ENCODE measurements at regions not wholly inside any gene's neighbourhood (a gene's known extent, or its start where the extent isn't known, plus 50 kb on each side); places are given as distances from the start of the nearest gene placed in this dataset.
"Not testable (repeated sequence)": the region's sequence is repeated elsewhere in the genome, so short reads cannot be mapped to it uniquely, and the experiment has no call there.

GRCh38 chr13:62537593-62537992 lies 1121.9 kb upstream of the PCDH20 start:
- Histone ChIP-seq H3K4me3 (no peak overlapping the region), H3K27ac (no peak overlapping the region)

GRCh38 chr13:62525652-62526051 lies 1110.0 kb upstream of the PCDH20 start:
- Histone ChIP-seq H3K27ac (no peak overlapping the region), H3K4me3 (no peak overlapping the region)

- H3K4me3 ChIP-seq, result no peak overlapping the region
- no peak overlapping the region for H3K27ac ChIP-seq
Observed at GRCh38 chr13:62524498-62524897, 1108.8 kb upstream of the PCDH20 start.

GRCh38 chr13:62524061-62524460 lies 1108.4 kb upstream of the PCDH20 start:
- no peak overlapping the region for H3K4me3 ChIP-seq

GRCh38 chr13:62512194-62513141 lies 1096.8 kb upstream of the PCDH20 start:
- H3K27ac ChIP-seq, result no peak overlapping the region
- H3K4me3 ChIP-seq, result no peak overlapping the region

More at GRCh38 chr13:62524061-62524460, 1108.4 kb upstream of the PCDH20 start:
- H3K27ac ChIP-seq, result no peak overlapping the region

- Histone ChIP-seq H3K27ac (no peak overlapping the region), H3K4me3 (no peak overlapping the region)
Observed at GRCh38 chr13:62510906-62511655, 1095.4 kb upstream of the PCDH20 start.

- H3K4me3 ChIP-seq, result no peak overlapping the region
- no peak overlapping the region for H3K27ac ChIP-seq
Observed at GRCh38 chr13:62502588-62502987, 1086.9 kb upstream of the PCDH20 start.

GRCh38 chr13:62489731-62490130 lies 1074.1 kb upstream of the PCDH20 start:
- Histone ChIP-seq H3K27ac (no peak overlapping the region), H3K4me3 (no peak overlapping the region)

GRCh38 chr13:62483774-62484173 lies 1068.1 kb upstream of the PCDH20 start:
- H3K27ac ChIP-seq, result no peak overlapping the region
- H3K4me3 ChIP-seq, result no peak overlapping the region

- Histone ChIP-seq H3K4me3 (no peak overlapping the region), H3K27ac (no peak overlapping the region)
Observed at GRCh38 chr13:62482351-62482750, 1066.7 kb upstream of the PCDH20 start.

GRCh38 chr13:62473944-62474237 lies 1058.2 kb upstream of the PCDH20 start:
- Histone ChIP-seq H3K27ac (no peak overlapping the region), H3K4me3 (no peak overlapping the region)

GRCh38 chr13:62473190-62473943 lies 1057.7 kb upstream of the PCDH20 start:
- H3K27ac ChIP-seq, result no peak overlapping the region

GRCh38 chr13:62453761-62454160 lies 1038.1 kb upstream of the PCDH20 start:
- H3K27ac ChIP-seq, result no peak overlapping the region
- H3K4me3 ChIP-seq, result no peak overlapping the region

More at GRCh38 chr13:62473190-62473943, 1057.7 kb upstream of the PCDH20 start:
- no peak overlapping the region for H3K4me3 ChIP-seq

GRCh38 chr13:62450759-62451158 lies 1035.1 kb upstream of the PCDH20 start:
- H3K4me3 ChIP-seq, result no peak overlapping the region
- no peak overlapping the region for H3K27ac ChIP-seq

- H3K27ac ChIP-seq, H3K4me3 ChIP-seq: not testable (repeated sequence)
Observed at GRCh38 chr13:62447771-62448382, 1032.2 kb upstream of the PCDH20 start.

GRCh38 chr13:62444805-62445204 lies 1029.2 kb upstream of the PCDH20 start:
- no peak overlapping the region for H3K4me3 ChIP-seq
- no peak overlapping the region for H3K27ac ChIP-seq

GRCh38 chr13:62434081-62434480 lies 1018.4 kb upstream of the PCDH20 start:
- Histone ChIP-seq H3K4me3 (no peak overlapping the region), H3K27ac (no peak overlapping the region)

- Histone ChIP-seq H3K4me3 (no peak overlapping the region), H3K27ac (no peak overlapping the region)
Observed at GRCh38 chr13:62433660-62434059, 1018.0 kb upstream of the PCDH20 start.

GRCh38 chr13:62432906-62433305 lies 1017.3 kb upstream of the PCDH20 start:
- no peak overlapping the region for H3K4me3 ChIP-seq

GRCh38 chr13:62432295-62432694 lies 1016.6 kb upstream of the PCDH20 start:
- no peak overlapping the region for H3K4me3 ChIP-seq
- H3K27ac ChIP-seq, result no peak overlapping the region

More at GRCh38 chr13:62432906-62433305, 1017.3 kb upstream of the PCDH20 start:
- no peak overlapping the region for H3K27ac ChIP-seq

Data from skin epidermis (tissue), 12 donors.